Testis (tissue), 2 donors: ENCODE measurements at regions not wholly inside any gene's neighbourhood (a gene's known extent, or its start where the extent isn't known, plus 50 kb on each side); places are given as distances from the start of the nearest gene placed in this dataset.

Experiments used
- POLR2A ChIP-seq: fragments of 450-650 bp; IDR thresholded peaks from one replicate; pipeline ENCODE4 v1.6.1; 2017; ENCODE audit warnings: antibody characterized with exemption, mild to moderate bottlenecking, moderate library complexity
- TF ChIP-seq, protein P1 (sequence below), 3 experiments: fragments of 450-650 bp in 2 of 3; fragments of 200-600 bp in 1 of 3; sonication (generic) in 1 of 3; IDR thresholded peaks; one replicate each; pipeline ENCODE4 v1.5.1; 2016 to 2019; ENCODE audit warnings: antibody characterized with exemption in 3 of 3, mild to moderate bottlenecking in 2 of 3, moderate library complexity in 1 of 3

DNA sequence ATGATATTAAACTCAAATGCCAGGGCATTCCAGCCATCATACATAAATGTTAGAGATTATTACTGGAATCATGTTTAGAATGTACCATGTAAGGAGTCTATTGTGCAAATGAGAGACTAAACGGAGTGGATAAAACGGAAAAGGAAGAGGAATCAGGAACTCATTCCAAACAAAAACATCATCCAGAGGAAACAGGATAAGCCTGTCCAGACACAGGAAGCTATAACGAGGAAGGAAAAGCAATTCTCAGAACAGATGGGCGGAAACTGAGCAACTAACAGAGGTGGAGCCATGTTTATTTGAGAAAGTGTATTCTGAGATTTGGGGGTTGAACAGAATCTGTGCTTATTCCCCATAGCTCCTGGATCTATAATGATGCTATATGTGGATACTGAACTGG lies 52.3 kb upstream of the TRIM24 start:
- TF ChIP-seq, protein P1, sequence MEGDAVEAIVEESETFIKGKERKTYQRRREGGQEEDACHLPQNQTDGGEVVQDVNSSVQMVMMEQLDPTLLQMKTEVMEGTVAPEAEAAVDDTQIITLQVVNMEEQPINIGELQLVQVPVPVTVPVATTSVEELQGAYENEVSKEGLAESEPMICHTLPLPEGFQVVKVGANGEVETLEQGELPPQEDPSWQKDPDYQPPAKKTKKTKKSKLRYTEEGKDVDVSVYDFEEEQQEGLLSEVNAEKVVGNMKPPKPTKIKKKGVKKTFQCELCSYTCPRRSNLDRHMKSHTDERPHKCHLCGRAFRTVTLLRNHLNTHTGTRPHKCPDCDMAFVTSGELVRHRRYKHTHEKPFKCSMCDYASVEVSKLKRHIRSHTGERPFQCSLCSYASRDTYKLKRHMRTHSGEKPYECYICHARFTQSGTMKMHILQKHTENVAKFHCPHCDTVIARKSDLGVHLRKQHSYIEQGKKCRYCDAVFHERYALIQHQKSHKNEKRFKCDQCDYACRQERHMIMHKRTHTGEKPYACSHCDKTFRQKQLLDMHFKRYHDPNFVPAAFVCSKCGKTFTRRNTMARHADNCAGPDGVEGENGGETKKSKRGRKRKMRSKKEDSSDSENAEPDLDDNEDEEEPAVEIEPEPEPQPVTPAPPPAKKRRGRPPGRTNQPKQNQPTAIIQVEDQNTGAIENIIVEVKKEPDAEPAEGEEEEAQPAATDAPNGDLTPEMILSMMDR (IDR thresholded peaks at IDR 0.05), result no peak
- TF ChIP-seq POLR2A, result no peak
